Ovary (tissue), 3 donors: ENCODE measurements at regions not wholly inside any gene's neighbourhood (a gene's known extent, or its start where the extent isn't known, plus 50 kb on each side); places are given as distances from the start of the nearest gene placed in this dataset.

Source experiments
- CTCF ChIP-seq, 3 donors: fragments of 450-650 bp in 2 of 3; fragments of 200-600 bp in 1 of 3; IDR thresholded peaks; one replicate each; pipeline versions ENCODE4 v1.5.1 to v1.8.0; 2016 to 2022; ENCODE audit warnings: antibody characterized with exemption in 3 of 3, mild to moderate bottlenecking in 1 of 3
- EP300 ChIP-seq: sonication (generic); formaldehyde crosslinking; IDR thresholded peaks from one replicate; pipeline ENCODE4 v1.6.1; 2017; ENCODE audit warnings: antibody characterized with exemption
- POLR2A ChIP-seq: fragments of 450-650 bp; IDR thresholded peaks from one replicate; pipeline ENCODE4 v1.6.1; 2017; ENCODE audit warnings: antibody characterized with exemption, mild to moderate bottlenecking, moderate library complexity
- donor health status: DM: no; HTN: no; CAD: no.

DNA sequence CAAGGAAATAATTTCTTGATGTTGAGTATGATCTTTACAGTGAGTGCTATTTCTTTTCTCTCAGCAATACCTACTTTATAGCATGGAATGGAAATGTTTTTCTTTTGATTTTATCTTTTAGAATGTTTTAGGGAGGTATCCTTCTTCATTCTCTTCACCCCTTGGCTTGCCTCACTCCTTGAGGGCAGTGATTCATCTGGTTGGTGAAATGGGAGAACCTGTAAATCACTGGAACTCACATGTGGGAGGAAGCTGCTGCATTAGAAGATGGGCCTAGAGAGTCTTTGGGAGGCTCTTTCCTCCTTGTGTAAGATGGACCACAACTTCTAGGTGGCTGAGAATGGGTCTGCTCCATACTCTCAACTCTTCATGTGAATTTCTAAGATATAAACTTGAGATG, 244.8 kb upstream of the SYNCRIP start:
- TF ChIP-seq CTCF (IDR thresholded peaks at IDR 0.05) = no peak
- no peak for TF ChIP-seq POLR2A
- TF ChIP-seq EP300 = no peak
